HG03045 (cell line): ENCODE measurements at regions not wholly inside any gene's neighbourhood (a gene's known extent, or its start where the extent isn't known, plus 50 kb on each side); places are given as distances from the start of the nearest gene placed in this dataset.
"Not testable (repeated sequence)": the region's sequence is repeated elsewhere in the genome, so short reads cannot be mapped to it uniquely, and the experiment has no call there.

Source experiments
- ATAC-seq: cut with Tn5 transposase; IDR thresholded peaks from one replicate; pipeline ENCODE4 v1.9.1; 2021; ENCODE audit warnings: mild to moderate bottlenecking, moderate library complexity; ENCODE audit not compliant: unreplicated experiment

GRCh38 chrX:84611843-84612636 lies 109.8 kb upstream of the HDX start:
- ATAC-seq: no peak

- ATAC-seq: no peak
Measured at GRCh38 chrX:84634201-84634782, 132.0 kb upstream of the HDX start.

- ATAC-seq: no peak
Measured at GRCh38 chrX:84666086-84666485, 163.8 kb upstream of the HDX start.

GRCh38 chrX:84690228-84690627 lies 188.0 kb upstream of the HDX start:
- ATAC-seq: no peak

GRCh38 chrX:84709987-84710386 lies 207.7 kb upstream of the HDX start:
- ATAC-seq: no peak

- ATAC-seq: no peak
Measured at GRCh38 chrX:84710611-84711010, 208.4 kb upstream of the HDX start.

- no peak for ATAC-seq
Measured at GRCh38 chrX:84712621-84713020, 210.4 kb upstream of the HDX start.

- ATAC-seq: no peak
Measured at GRCh38 chrX:84715315-84715714, 213.1 kb upstream of the HDX start.

GRCh38 chrX:84717343-84717742 lies 215.1 kb upstream of the HDX start:
- no peak for ATAC-seq

- no peak for ATAC-seq
Measured at GRCh38 chrX:84721416-84721815, 219.2 kb upstream of the HDX start.

- ATAC-seq: no peak
Measured at GRCh38 chrX:84724576-84724975, 222.3 kb upstream of the HDX start.

GRCh38 chrX:84729408-84729807 lies 227.2 kb upstream of the HDX start:
- ATAC-seq: no peak

- peak; percentile 94 for ATAC-seq
Measured at GRCh38 chrX:84729809-84730208, 227.6 kb upstream of the HDX start.

- ATAC-seq: no peak
Measured at GRCh38 chrX:84735025-84735424, 232.8 kb upstream of the HDX start.

- no peak for ATAC-seq
Measured at GRCh38 chrX:84737471-84737871, 235.2 kb upstream of the HDX start.

GRCh38 chrX:84747516-84747915 lies 245.3 kb upstream of the HDX start:
- ATAC-seq: no peak

GRCh38 chrX:84748965-84749656 lies 246.9 kb upstream of the HDX start:
- ATAC-seq: no peak

- ATAC-seq: no peak
Measured at GRCh38 chrX:84760560-84760959, 243.1 kb upstream of the APOOL start.

GRCh38 chrX:84796321-84796720 lies 207.4 kb upstream of the APOOL start:
- ATAC-seq: no peak

- ATAC-seq: no peak
Measured at GRCh38 chrX:84830836-84831235, 172.8 kb upstream of the APOOL start.

GRCh38 chrX:84846541-84846940 lies 157.1 kb upstream of the APOOL start:
- ATAC-seq: not testable (repeated sequence)

GRCh38 chrX:84851183-84851582 lies 152.5 kb upstream of the APOOL start:
- ATAC-seq: not testable (repeated sequence)
